CD4-positive, alpha-beta memory T cell (primary cell): ENCODE measurements at regions not wholly inside any gene's neighbourhood (a gene's known extent, or its start where the extent isn't known, plus 50 kb on each side); places are given as distances from the start of the nearest gene placed in this dataset.
"Not testable (repeated sequence)": the region's sequence is repeated elsewhere in the genome, so short reads cannot be mapped to it uniquely, and the experiment has no call there.

Source experiments
- CTCF ChIA-PET: fragments of 350-600 bp; sonication (Branson Sonifier 250); formaldehyde crosslinking; loops from one replicate; lab custom pipeline; 2021; ENCODE audit warnings: inconsistent platforms; ENCODE audit not compliant: partially characterized antibody; lab: Charles Lee
- POLR2A ChIA-PET: fragments of 350-600 bp; sonication (Branson Sonifier 250); formaldehyde crosslinking; loops from one replicate; lab custom pipeline; 2021; ENCODE audit not compliant: partially characterized antibody; lab: Charles Lee
- DNase-seq, 5 donors: peaks; one replicate each; pipeline versions ENCODE4 v3.0.0 to v3.0.0-alpha.2; 2020 to 2022; ENCODE audit warnings: mixed read lengths in 1 of 5
- H3K27ac ChIP-seq: one replicate; pipeline ENCODE4 v1.7.0; 2013; ENCODE audit warnings: low read depth, low read length
- H3K27me3 ChIP-seq: 2 replicates; pipeline ENCODE4 v1.7.0; 2013; ENCODE audit warnings: mild to moderate bottlenecking, low read length, moderate library complexity; ENCODE audit not compliant: insufficient read depth
- H3K36me3 ChIP-seq: 2 replicates; pipeline ENCODE4 v1.7.0; 2013; ENCODE audit warnings: mild to moderate bottlenecking, low read length, moderate library complexity; ENCODE audit not compliant: insufficient read depth
- H3K4me1 ChIP-seq: 2 replicates; pipeline ENCODE4 v1.7.0; 2013; ENCODE audit warnings: mild to moderate bottlenecking, low read length, moderate library complexity; ENCODE audit not compliant: insufficient read depth
- H3K4me3 ChIP-seq, 2 donors: one replicate each; pipeline ENCODE4 v1.7.0; 2013; ENCODE audit warnings: low read length in 2 of 2, mild to moderate bottlenecking in 1 of 2
- H3K9me3 ChIP-seq, 2 donors: one replicate each; pipeline ENCODE4 v1.7.0; 2013; ENCODE audit warnings: low read length in 2 of 2, control low read depth in 1 of 2; ENCODE audit not compliant: control insufficient read depth in 1 of 2
- H3K27ac Mint-ChIP-seq, 7 donors: one replicate each; pipeline ENCODE4 v1.8.0; 2020 to 2021; ENCODE audit warnings: mixed read lengths in 7 of 7, mild to moderate bottlenecking in 6 of 7, inconsistent platforms in 3 of 7, moderate library complexity in 3 of 7
- H3K27me3 Mint-ChIP-seq, 2 donors: one replicate each; pipeline ENCODE4 v1.8.0; 2020 to 2021; ENCODE audit warnings: mixed read lengths in 2 of 2
- H3K36me3 Mint-ChIP-seq, 2 donors: one replicate each; pipeline ENCODE4 v1.8.0; 2020 to 2021; ENCODE audit warnings: mixed read lengths in 2 of 2, inconsistent platforms in 1 of 2, mild to moderate bottlenecking in 1 of 2
- H3K4me1 Mint-ChIP-seq, 4 donors: one replicate each; pipeline ENCODE4 v1.8.0; 2020 to 2021; ENCODE audit warnings: mixed read lengths in 4 of 4, mild to moderate bottlenecking in 1 of 4
- H3K4me3 Mint-ChIP-seq, 8 donors: one replicate each; pipeline ENCODE4 v1.8.0; 2020 to 2021; ENCODE audit warnings: mixed read lengths in 8 of 8, mild to moderate bottlenecking in 7 of 8, moderate library complexity in 6 of 8, inconsistent platforms in 3 of 8
- H3K9me3 Mint-ChIP-seq, 8 donors: one replicate each; pipeline ENCODE4 v1.8.0; 2020 to 2021; ENCODE audit warnings: mixed read lengths in 8 of 8, mild to moderate bottlenecking in 5 of 8, inconsistent platforms in 3 of 8, moderate library complexity in 1 of 8
- intact Hi-C: fragments of 100-400 bp; cut with micrococcal nuclease; formaldehyde crosslinking; loops from one replicate; pipeline ENCODE4 v1.15.1; 2023

DNA sequence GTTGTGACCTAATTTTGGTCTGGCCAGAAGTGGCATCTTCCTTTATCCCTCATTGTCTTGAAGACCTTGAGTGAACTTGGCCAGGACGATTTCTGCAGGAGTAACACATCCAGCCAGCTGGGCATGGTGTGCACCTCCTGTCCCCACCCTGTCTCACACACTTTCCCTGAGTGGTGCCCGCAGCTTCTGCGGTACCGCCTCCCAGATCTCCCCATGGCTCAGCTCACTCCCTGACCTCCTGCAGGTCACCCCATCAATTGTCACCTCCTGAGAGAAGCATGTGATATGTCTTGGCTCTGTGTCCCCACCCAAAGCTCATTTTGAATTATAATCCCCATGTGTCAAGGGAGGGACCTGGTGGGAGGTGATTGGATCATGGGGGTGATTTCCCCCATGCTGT lies 50.2 kb upstream of the TP53I11 start:
- no peak overlapping the region for H3K27ac Mint-ChIP-seq
- intact Hi-C loops, result no loop called here
- POLR2A ChIA-PET, result no interaction called here

DNA sequence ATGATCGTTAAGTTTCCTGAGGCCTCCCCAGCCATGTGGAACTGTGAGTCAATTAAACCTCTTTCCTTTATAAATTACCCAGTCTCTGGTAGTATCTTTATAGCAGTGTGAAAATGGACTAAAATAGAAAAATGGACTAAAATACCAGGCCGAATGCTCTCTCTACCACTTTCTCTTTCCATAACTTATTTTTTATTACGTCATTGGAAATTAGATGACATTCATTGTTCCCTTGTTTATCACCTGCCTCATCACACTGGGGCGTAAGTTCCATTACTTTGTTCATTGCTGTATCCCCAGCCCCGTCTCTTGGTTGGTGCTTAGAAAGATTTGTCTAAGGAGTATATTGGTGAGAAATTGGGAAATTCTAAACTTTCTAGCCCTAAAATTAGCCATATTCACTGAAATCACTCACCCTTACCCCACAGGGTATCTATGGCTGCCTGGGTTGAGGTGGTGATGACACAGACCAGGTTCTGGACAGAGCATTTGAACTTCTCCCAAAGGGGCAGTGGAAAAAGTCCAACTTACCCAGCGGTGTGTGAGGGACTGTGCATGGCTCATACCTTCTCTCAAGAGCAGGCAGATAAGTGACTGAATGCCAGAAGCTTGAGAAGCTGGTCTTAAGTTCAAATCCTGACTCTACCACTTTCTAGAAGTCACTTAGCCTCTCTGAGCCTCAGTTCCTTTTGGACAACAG lies 50.9 kb upstream of the TP53I11 start:
- POLR2A ChIA-PET, result no interaction called here
- CTCF ChIA-PET, result no interaction called here
- no peak for DNase-seq
- Mint-ChIP-seq H3K9me3 (no peaks in the 10 kb centered on the region), H3K36me3 (no peaks in the 10 kb centered on the region), H3K27ac (peak overlapping the region in 1 of 7 donors; percentile 14), H3K4me1 (peaks cover 0 to 2% (median 0%) of the 10 kb centered on the region in 4 donors), H3K4me3 (no peak overlapping the region), H3K27me3 (peaks cover 0 to 2% of the 10 kb centered on the region in 2 donors)
- intact Hi-C loops, result no loop called here
- H3K27me3 ChIP-seq, result no peaks in the 10 kb centered on the region
- no peak overlapping the region for H3K27ac ChIP-seq
- H3K9me3 ChIP-seq, result no peaks in the 10 kb centered on the region
- no peaks in the 10 kb centered on the region for H3K36me3 ChIP-seq
- H3K4me1 ChIP-seq, result no peaks in the 10 kb centered on the region
- H3K4me3 ChIP-seq, result no peak overlapping the region

More for the DNA sequence above, 50.2 kb upstream of the TP53I11 start:
- DNase-seq, result no peak
- Mint-ChIP-seq H3K9me3 (no peaks in the 10 kb centered on the region), H3K27me3 (peaks cover 0 to 2% of the 10 kb centered on the region in 2 donors), H3K4me3 (no peak overlapping the region), H3K4me1 (peaks cover 0 to 2% (median 0%) of the 10 kb centered on the region in 4 donors), H3K36me3 (no peaks in the 10 kb centered on the region)
- Histone ChIP-seq H3K27me3 (no peaks in the 10 kb centered on the region), H3K4me1 (no peaks in the 10 kb centered on the region), H3K9me3 (no peaks in the 10 kb centered on the region), H3K4me3 (no peak overlapping the region), H3K36me3 (no peaks in the 10 kb centered on the region), H3K27ac (no peak overlapping the region)
- CTCF ChIA-PET, result interaction anchor here (0.8 kb wide), 1 partner anchor 64 kb away, joined by 3 read pairs; no protein-coding TSS in a partner anchor

DNA sequence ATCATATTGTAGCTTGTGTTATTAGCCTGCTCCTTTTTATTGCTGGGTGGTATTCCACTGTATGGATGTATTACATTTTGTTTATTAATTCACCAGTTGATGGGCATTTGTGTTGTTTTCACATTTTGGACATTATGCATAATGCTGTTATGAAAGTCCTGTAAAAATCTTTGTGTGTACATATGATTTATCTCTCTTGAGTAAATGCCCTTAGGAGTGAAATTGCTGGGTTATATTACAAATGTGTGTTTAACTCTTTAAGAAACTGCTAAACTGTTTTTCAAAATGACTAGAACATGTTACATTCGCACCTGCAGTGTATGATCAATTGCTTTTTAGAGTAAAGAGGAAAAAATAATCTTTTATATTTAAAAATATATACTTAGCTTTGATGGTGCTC lies 54.4 kb upstream of the TP53I11 start:
- no peak overlapping the region for H3K27ac Mint-ChIP-seq
- CTCF ChIA-PET, result interaction anchor here (1.6 kb wide), 1 partner anchor 99 kb away, joined by 3 read pairs; no protein-coding TSS in a partner anchor
- POLR2A ChIA-PET, result no interaction called here

DNA sequence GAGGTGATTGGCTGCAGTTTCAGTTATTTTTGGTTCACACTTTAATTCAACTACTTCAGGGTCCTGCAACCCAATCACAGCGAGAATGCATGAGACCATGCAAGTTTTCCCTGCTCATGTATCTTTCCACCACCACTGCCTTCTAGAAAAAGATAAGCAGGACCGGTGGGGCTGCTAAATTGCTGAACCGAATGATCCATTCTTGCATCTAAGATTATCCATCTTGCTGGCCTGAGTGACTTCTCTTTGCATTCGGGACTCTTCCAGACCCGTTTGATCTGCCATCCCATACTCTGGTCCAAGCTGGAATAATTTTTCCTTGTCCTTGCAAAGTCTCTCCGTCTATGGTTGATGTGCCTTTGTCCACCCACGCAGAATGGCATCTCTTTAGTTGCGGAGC lies 56.3 kb upstream of the TP53I11 start:
- no peak for DNase-seq
- H3K9me3 ChIP-seq, result no peaks in the 10 kb centered on the region
- ChIA-PET POLR2A (no interaction called here), CTCF (no interaction called here)
- no peak overlapping the region for H3K4me3 ChIP-seq
- no peaks in the 10 kb centered on the region for H3K27me3 ChIP-seq
- Mint-ChIP-seq H3K4me3 (no peak overlapping the region), H3K27me3 (no peaks in the 10 kb centered on the region), H3K9me3 (peaks cover 0 to 7% (median under 1%) of the 10 kb centered on the region in 8 donors), H3K4me1 (peaks cover 0 to under 1% (median 0%) of the 10 kb centered on the region in 4 donors), H3K27ac (no peak overlapping the region), H3K36me3 (no peaks in the 10 kb centered on the region)
- intact Hi-C loops, result no loop called here
- H3K36me3 ChIP-seq, result no peaks in the 10 kb centered on the region
- no peak overlapping the region for H3K27ac ChIP-seq
- H3K4me1 ChIP-seq, result no peaks in the 10 kb centered on the region

More for the DNA sequence above, 54.4 kb upstream of the TP53I11 start:
- DNase-seq, result no peak
- H3K27me3 Mint-ChIP-seq, result peaks cover 0 to 2% of the 10 kb centered on the region in 2 donors
- no peak overlapping the region for H3K4me3 Mint-ChIP-seq
- Histone ChIP-seq H3K4me1 (no peaks in the 10 kb centered on the region), H3K36me3 (no peaks in the 10 kb centered on the region), H3K27ac (no peak overlapping the region), H3K27me3 (no peaks in the 10 kb centered on the region), H3K4me3 (no peak overlapping the region), H3K9me3 (no peaks in the 10 kb centered on the region)
- intact Hi-C loops, result no loop called here
- H3K4me1 Mint-ChIP-seq, result peaks cover 0 to 2% (median 0%) of the 10 kb centered on the region in 4 donors
- no peaks in the 10 kb centered on the region for H3K36me3 Mint-ChIP-seq
- no peaks in the 10 kb centered on the region for H3K9me3 Mint-ChIP-seq

DNA sequence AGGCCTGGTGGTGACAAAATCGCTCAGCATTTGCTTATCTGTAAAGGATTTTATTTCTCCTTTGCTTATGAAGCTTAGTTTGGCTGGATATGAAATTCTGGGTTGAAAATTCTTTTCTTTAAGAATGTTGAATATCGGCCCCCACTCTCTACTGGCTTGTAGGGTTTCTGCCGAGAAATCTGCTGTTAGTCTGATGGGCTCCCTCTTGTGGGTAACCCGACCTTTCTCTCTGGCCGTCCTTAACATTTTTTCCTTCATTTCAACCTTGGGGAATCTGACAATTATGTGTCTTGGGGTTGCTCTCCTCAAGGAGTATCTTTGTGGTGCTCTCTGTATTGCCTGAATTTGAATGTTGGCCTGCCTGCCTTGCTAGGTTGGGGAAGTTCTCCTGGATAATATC lies 65.3 kb upstream of the TP53I11 start:
- Mint-ChIP-seq H3K9me3 (peaks cover 2 to 44% (median 33%) of the 10 kb centered on the region in 8 donors), H3K36me3 (peaks cover 8 to 11% of the 10 kb centered on the region in 2 donors), H3K27me3 (peaks cover 9 to 11% of the 10 kb centered on the region in 2 donors), H3K4me1 (peaks cover 6 to 17% (median 8%) of the 10 kb centered on the region in 4 donors)
- POLR2A ChIA-PET, H3K27ac ChIP-seq, H3K27ac Mint-ChIP-seq, H3K4me1 ChIP-seq, DNase-seq, H3K36me3 ChIP-seq, H3K27me3 ChIP-seq, H3K9me3 ChIP-seq, intact Hi-C loops, H3K4me3 ChIP-seq, H3K4me3 Mint-ChIP-seq: not testable (repeated sequence)
- CTCF ChIA-PET, result interaction anchor here (1.3 kb wide), 1 partner anchor 43 kb away, joined by 3 read pairs; no protein-coding TSS in a partner anchor

DNA sequence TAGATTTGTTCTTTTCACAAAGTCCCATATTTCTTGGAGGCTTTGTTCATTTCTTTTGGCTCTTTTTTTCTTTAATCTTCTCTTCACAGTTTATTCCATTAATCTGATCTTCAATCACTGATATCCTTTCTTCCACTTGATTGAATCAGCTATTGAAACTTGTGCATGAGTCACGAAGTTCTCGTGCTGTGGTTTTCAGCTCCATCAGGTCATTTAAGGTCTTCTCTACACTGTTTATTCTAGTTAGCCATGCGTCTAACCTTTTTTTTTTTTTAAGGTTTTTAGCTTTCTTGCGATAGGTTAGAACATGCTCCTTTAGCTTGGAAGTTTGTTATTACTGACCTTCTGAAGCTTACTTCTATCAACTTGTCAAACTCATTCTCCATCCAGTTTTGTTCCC lies 65.8 kb upstream of the TP53I11 start:
- H3K4me3 Mint-ChIP-seq, H3K4me3 ChIP-seq, H3K4me1 ChIP-seq, H3K27ac Mint-ChIP-seq, H3K27me3 ChIP-seq, H3K36me3 ChIP-seq, DNase-seq, H3K9me3 ChIP-seq, H3K27ac ChIP-seq, POLR2A ChIA-PET, intact Hi-C loops: not testable (repeated sequence)
- Mint-ChIP-seq H3K27me3 (peaks cover 9 to 12% of the 10 kb centered on the region in 2 donors), H3K4me1 (peaks cover 6 to 17% (median 8%) of the 10 kb centered on the region in 4 donors), H3K36me3 (peaks cover 8 to 11% of the 10 kb centered on the region in 2 donors), H3K9me3 (peaks cover 2 to 44% (median 32%) of the 10 kb centered on the region in 8 donors)
- CTCF ChIA-PET, result interaction anchor here (0.8 to 1.3 kb wide), 2 partner anchors 10 to 43 kb away, joined by 3 to 4 read pairs; no protein-coding TSS in a partner anchor

DNA sequence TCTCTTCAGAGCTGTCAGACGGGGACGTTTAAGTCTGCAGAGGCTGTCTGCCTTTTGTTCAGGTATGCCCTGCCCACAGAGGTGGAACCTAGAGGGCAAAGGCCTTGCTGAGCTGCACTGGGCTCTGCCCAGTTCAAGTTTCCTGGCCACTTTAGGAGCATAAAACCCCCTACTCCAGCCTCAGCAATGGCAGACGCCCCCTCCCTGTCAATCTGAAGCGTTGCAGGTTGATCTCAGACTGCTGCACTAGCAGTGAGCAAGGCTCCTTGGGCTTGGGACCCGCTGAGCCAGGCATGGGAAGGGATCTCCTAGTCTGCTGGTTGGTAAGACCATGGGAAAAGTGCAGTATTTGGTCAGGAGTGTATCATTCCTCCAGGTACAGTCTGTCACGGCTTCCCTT lies 66.6 kb upstream of the TP53I11 start:
- POLR2A ChIA-PET, result no interaction called here
- peaks cover 5 to 14% (median 6%) of the 10 kb centered on the region in 4 donors for H3K4me1 Mint-ChIP-seq
- CTCF ChIA-PET, result interaction anchor here (0.8 kb wide), 1 partner anchor 9 kb away, joined by 4 read pairs; no protein-coding TSS in a partner anchor

More for the DNA sequence above, 66.6 kb upstream of the TP53I11 start:
- Mint-ChIP-seq H3K9me3 (peaks cover 2 to 41% (median 31%) of the 10 kb centered on the region in 8 donors), H3K4me3 (no peak overlapping the region), H3K27me3 (peaks cover 9 to 12% of the 10 kb centered on the region in 2 donors), H3K27ac (no peak overlapping the region), H3K36me3 (peaks cover 8 to 11% of the 10 kb centered on the region in 2 donors)
- Histone ChIP-seq H3K36me3 (no peaks in the 10 kb centered on the region), H3K27me3 (no peaks in the 10 kb centered on the region), H3K4me1 (no peaks in the 10 kb centered on the region), H3K4me3 (no peak overlapping the region), H3K9me3 (no peaks in the 10 kb centered on the region), H3K27ac (no peak overlapping the region)
- intact Hi-C loops, result no loop called here
- no peak for DNase-seq
